ELR (cell line): ENCODE measurements at regions not wholly inside any gene's neighbourhood (a gene's known extent, or its start where the extent isn't known, plus 50 kb on each side); places are given as distances from the start of the nearest gene placed in this dataset.
A peak's percentile ranks its signal among the peaks of the same experiment; 100 is the strongest.

Experiments
- DNase-seq: peaks from one replicate; pipeline ENCODE4 v3.0.0-alpha.2; 2015; ENCODE audit warnings: low read depth

DNA sequence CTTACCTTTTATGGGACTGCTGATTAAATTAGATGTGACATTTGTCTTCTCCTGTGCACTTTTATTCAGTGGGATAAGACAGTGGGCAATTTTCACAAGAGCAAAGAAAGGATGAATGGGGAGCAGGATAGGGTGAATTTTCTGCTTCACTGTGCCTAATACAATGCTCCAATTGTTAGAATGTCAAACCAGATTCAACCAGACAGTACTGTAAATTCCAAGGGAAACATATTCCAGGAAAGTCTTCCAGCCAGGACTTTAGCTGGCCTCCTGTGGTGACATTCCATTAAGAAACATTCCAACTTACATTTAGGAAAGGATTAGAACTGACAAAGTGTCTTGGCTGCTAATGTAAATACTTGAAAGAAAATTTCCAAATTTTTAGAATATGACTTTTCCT, 100.1 kb upstream of the PROK2 start:
- DNase-seq = no peak

GRCh38 chr3:71881732-71882131, 96.8 kb upstream of the PROK2 start:
- DNase-seq = no peak

DNA sequence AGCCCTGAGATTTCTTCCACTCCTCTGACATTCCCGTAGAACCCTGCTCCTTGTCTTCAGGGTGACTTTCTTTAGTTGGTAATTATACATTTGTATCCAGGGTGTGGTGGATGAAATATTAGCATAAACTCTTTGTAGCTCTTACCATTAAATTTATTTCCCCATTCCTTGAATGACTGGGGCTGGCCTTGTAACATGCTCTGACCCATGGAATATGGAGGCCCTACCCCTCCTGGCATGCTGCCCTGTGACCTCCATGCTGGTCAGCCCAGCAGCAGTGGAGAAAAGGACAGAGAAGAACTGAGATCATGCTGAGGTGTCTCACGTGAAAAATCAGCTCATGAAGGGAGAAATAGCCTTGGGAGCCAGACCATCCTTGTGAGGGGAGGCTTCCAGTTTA, 96.1 kb upstream of the PROK2 start:
- no peak for DNase-seq

GRCh38 chr3:71879089-71879488, 94.1 kb upstream of the PROK2 start:
- DNase-seq = no peak

GRCh38 chr3:71876135-71877105, 91.5 kb upstream of the PROK2 start:
- no peak for DNase-seq

GRCh38 chr3:71875461-71875947, 90.6 kb upstream of the PROK2 start:
- peak; percentile 60 for DNase-seq

DNA sequence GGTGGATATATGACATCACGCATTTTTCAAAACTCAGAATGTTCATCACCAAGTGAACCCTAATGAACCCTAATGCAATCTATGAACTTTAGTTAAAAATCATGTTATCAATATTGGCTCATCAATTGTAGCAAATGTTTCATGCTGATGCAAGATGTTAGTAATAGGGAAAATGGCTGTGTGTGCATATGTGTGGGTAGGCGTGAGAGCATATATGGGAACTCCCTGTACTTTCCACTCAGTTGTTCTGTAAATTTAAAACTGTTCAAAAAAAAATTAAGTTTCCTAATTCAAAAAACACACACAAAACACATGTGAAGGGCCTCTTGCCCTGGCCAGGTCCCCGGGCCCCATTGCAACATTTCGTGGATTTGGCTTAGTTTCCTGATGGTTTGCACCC, 89.7 kb upstream of the PROK2 start:
- no peak for DNase-seq

- DNase-seq = peak; percentile 4
Measured at GRCh38 chr3:71873093-71873611, 88.2 kb upstream of the PROK2 start.

DNA sequence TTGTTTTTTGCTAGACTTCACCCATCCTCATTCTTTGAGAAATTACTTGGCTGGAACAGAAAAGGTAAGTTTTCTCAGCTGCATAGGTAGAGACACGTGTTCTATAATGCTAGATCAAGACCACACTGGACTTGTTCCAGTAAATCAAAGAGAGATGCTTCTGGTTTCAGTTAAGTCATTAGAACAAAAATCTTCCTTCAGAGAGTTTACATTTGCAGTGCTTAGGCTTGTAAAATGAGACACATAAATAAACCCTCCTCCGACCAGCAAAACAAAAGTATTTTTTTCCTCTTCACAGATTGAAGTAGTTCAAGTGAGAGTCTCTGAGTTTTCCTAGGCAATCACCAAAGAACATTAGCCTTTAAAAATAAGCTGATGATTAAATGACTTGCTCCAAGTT, 87.3 kb upstream of the PROK2 start:
- DNase-seq = no peak

- no peak for DNase-seq
Measured at GRCh38 chr3:71870966-71871512, 86.1 kb upstream of the PROK2 start.

DNA sequence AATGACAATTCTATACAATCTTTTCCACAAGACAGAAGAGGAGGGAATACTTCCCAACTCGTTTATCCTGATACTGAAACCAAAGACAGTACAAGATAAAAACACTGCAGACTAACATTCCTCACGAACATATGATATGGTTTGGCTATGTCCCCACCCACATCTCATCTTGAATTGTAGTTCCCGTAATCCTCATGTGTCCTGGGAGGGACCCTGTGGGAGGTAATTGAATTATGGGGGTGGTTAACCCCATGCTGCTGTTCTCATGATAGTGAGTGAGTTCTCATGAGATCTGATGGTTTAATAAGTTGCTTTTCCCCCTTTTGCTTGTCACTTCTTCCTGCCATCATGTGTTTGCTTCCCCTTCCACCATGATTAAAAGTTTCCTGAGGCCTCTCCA, 83.9 kb upstream of the PROK2 start:
- no peak for DNase-seq

GRCh38 chr3:71865727-71866126, 80.8 kb upstream of the PROK2 start:
- no peak for DNase-seq

DNA sequence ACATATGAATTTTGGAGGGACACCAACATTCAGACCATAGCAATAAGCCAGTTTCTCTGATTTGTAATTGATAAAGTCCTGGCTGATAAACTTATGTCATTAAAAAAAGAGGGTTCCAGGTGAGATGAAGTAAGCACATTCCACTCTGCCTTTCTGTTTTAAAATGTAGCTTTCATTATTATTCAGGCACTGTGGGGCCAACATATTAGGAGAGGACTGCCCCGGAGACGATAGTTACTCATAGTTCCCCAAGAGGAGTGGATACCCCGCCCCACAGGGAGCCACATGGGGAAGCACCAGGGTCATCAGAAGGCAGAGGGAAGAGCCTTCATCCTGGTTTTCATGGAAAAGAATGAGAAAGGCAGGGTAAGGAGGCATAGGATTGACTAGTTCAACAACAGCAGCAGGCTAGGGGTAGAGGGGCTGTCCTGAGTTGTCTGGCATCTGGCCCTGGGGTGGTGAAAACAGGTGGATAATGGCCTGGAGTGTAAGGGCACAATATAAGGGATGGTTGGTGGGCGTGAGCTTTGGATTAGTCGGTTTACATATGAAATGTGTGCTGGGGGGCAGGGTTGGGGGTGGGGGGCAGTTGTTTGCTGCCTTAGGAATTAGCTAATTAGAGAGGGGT, 78.7 kb upstream of the PROK2 start:
- no peak for DNase-seq

DNA sequence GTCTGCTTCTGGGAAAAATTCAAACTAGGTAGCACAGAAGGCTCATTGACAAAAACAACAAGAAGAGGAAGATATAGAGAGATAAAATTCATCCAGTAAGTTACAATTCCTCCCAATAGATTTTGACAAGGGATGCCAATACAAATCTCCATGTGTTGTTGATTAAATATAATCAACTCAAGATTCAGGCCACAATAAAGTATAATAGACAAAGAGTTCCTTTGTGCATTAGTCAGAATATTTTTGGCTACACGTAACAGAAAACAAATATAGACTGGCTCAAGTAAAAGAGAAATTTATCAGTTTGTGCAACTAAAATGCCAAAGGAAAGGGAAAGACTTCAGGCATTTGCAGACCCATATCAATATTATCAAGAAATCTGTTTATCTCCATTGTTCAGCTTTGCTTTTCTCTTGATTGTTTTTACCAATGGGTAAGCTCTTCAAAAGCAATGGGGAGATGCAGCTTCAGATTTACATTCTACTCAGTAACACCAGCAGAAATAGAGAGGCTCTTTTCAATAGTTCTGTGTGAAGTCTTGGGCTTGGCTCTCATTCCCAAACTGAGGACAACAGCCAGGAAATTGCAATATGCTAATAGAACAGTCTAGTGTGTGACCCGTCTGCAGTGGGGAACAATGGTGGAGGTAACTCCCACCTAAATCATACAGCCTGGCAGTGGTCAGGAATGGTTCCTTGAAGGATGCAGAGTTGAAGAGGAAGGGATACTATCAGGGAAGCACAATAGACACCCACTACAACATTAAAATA, 77.6 kb upstream of the PROK2 start:
- DNase-seq = no peak

- peak; percentile 13 for DNase-seq
Measured at GRCh38 chr3:71859123-71859519, 74.2 kb upstream of the PROK2 start.

- no peak for DNase-seq
Measured at GRCh38 chr3:71858503-71859122, 73.7 kb upstream of the PROK2 start.

- DNase-seq = no peak
Measured at GRCh38 chr3:71857956-71858355, 73.0 kb upstream of the PROK2 start.

- no peak for DNase-seq
Measured at GRCh38 chr3:71854706-71855105, 69.8 kb upstream of the PROK2 start.

DNA sequence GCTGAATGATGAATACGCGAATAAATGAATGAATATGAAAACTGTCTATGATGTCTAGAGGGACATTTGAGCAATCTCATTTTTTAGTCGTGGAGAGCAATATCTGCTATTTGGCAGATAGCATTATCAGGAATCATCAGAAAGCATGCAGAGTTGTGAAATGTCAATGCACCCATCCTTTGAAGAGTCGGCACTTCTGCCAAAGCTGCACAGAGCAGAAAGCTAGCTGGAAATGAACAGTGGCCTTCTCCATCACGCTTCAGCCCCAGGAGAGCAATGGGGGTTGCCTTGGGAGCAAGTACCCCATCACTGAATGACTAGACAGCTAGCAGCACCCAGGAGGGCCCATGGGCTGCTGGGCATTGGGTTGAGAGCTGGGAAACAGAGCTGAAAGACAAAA, 69.1 kb upstream of the PROK2 start:
- no peak for DNase-seq

DNA sequence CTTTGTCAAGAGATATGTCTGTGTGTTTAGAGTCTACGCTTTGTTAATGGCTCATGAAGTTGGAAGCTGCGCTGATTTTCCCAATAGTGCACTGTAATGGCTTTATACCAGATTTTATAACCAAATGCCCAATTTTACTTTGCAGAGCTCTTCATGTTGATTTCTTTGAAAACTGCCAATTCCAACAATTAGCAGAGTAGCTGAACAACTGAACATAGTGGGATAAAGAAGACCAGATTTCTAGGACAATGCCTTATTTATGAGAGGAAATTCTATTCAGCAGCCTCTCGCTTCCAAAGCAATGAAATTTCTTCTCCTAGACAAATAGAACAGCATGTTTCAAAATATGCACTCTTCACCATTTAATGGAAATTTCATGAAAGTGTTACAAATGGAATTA, 66.9 kb upstream of the PROK2 start:
- DNase-seq = no peak

- no peak for DNase-seq
Measured at GRCh38 chr3:71850654-71851053, 65.7 kb upstream of the PROK2 start.

- no peak for DNase-seq
Measured at GRCh38 chr3:71849681-71850080, 64.7 kb upstream of the PROK2 start.
